Esophagus squamous epithelium (tissue), 4 donors: ENCODE measurements at regions not wholly inside any gene's neighbourhood (a gene's known extent, or its start where the extent isn't known, plus 50 kb on each side); places are given as distances from the start of the nearest gene placed in this dataset.

Experiments
- POLR2A ChIP-seq, 4 donors: fragments of 450-650 bp; IDR thresholded peaks; one replicate each; pipeline ENCODE4 v1.6.1; 2017; ENCODE audit warnings: antibody characterized with exemption in 4 of 4, mild to moderate bottlenecking in 4 of 4, moderate library complexity in 3 of 4
- TF ChIP-seq, protein P1 (sequence below), 6 experiments: fragments of 450-650 bp in 4 of 6; fragments of 200-600 bp in 2 of 6; sonication (generic) in 2 of 6; IDR thresholded peaks; one replicate each; pipeline ENCODE4 v1.5.1; 2016 to 2019; ENCODE audit warnings: antibody characterized with exemption in 6 of 6, mild to moderate bottlenecking in 4 of 6, moderate library complexity in 4 of 6

DNA sequence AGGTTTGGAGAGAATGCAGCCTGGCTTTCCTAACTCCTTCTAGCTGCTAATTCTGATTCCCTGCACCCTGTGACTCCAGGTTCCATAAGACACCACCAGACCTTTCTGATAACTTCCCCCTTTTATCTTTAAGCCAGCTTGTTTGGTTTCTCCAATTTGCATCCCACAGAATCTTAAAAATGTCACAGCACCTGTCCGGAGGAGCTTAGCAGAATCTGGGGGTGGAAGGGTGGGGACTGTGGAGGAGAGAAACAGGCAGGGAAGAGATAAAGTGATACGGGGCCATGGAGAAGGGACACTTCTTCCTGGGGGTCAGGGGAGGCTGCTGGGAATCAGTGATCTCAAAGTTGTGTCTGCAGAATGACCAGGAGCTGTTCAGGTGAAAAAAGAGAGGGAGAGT is 59.4 kb downstream of the FOXL1 start:
- TF ChIP-seq, protein P1, sequence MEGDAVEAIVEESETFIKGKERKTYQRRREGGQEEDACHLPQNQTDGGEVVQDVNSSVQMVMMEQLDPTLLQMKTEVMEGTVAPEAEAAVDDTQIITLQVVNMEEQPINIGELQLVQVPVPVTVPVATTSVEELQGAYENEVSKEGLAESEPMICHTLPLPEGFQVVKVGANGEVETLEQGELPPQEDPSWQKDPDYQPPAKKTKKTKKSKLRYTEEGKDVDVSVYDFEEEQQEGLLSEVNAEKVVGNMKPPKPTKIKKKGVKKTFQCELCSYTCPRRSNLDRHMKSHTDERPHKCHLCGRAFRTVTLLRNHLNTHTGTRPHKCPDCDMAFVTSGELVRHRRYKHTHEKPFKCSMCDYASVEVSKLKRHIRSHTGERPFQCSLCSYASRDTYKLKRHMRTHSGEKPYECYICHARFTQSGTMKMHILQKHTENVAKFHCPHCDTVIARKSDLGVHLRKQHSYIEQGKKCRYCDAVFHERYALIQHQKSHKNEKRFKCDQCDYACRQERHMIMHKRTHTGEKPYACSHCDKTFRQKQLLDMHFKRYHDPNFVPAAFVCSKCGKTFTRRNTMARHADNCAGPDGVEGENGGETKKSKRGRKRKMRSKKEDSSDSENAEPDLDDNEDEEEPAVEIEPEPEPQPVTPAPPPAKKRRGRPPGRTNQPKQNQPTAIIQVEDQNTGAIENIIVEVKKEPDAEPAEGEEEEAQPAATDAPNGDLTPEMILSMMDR (IDR thresholded peaks at IDR 0.05), result no peak
- no peak for TF ChIP-seq POLR2A (IDR thresholded peaks at IDR 0.05)
